Vagina (tissue), 2 donors: ENCODE measurements at regions not wholly inside any gene's neighbourhood (a gene's known extent, or its start where the extent isn't known, plus 50 kb on each side); places are given as distances from the start of the nearest gene placed in this dataset.
A peak's percentile ranks its signal among the peaks of the same experiment; 100 is the strongest.

ENCODE experiments used
- DNase-seq, 2 donors: peaks; one replicate each; pipeline ENCODE4 v3.0.0-alpha.2; 2017; ENCODE audit errors: extremely low spot score in 2 of 2
- H3K27ac ChIP-seq: fragments of 200-600 bp; sonication (generic); one replicate; pipeline ENCODE4 v1.5.1; 2019
- H3K27me3 ChIP-seq: fragments of 200-600 bp; sonication (generic); one replicate; pipeline ENCODE4 v1.5.1; 2019
- H3K36me3 ChIP-seq, 2 donors: fragments of 200-600 bp; sonication (generic); one replicate each; pipeline ENCODE4 v1.5.1; 2017 to 2019
- H3K4me1 ChIP-seq: fragments of 200-600 bp; sonication (generic); one replicate; pipeline ENCODE4 v1.5.1; 2019
- H3K4me3 ChIP-seq, 2 donors: fragments of 200-600 bp; sonication (generic); 1 replicate in 1 of 2; 2 replicates in 1 of 2; pipeline ENCODE4 v1.5.1; 2016 to 2019
- H3K9me3 ChIP-seq: fragments of 200-600 bp; sonication (generic); one replicate; pipeline ENCODE4 v1.5.1; 2019
- CTCF ChIP-seq, 3 experiments: fragments of 450-650 bp in 2 of 3; fragments of 200-600 bp in 1 of 3; sonication (generic) in 1 of 3; IDR thresholded peaks; one replicate each; pipeline ENCODE4 v1.5.1; 2017 to 2019; ENCODE audit warnings: antibody characterized with exemption in 3 of 3, mild to moderate bottlenecking in 2 of 3, moderate library complexity in 2 of 3
- POLR2A ChIP-seq, 2 donors: fragments of 450-650 bp; IDR thresholded peaks; one replicate each; pipeline ENCODE4 v1.6.1; 2017; ENCODE audit warnings: antibody characterized with exemption in 2 of 2, mild to moderate bottlenecking in 2 of 2, moderate library complexity in 2 of 2
- POLR2AphosphoS5 ChIP-seq, 2 donors: sonication (generic); formaldehyde crosslinking; IDR thresholded peaks; one replicate each; pipeline ENCODE4 v1.9.0; 2017; ENCODE audit warnings: antibody characterized with exemption in 2 of 2, mild to moderate bottlenecking in 2 of 2, low read depth in 1 of 2; ENCODE audit not compliant: insufficient read depth in 1 of 2
- intact Hi-C: fragments of 100-400 bp; cut with DNase I; formaldehyde crosslinking; loops from one replicate; pipeline ENCODE4 v1.15.1; 2023

GRCh38 chr17:419073-419735 lies 66.6 kb upstream of the RPH3AL start:
- Histone ChIP-seq H3K27me3 (no peaks in the 10 kb centered on the region), H3K4me1 (no peaks in the 10 kb centered on the region)

DNA sequence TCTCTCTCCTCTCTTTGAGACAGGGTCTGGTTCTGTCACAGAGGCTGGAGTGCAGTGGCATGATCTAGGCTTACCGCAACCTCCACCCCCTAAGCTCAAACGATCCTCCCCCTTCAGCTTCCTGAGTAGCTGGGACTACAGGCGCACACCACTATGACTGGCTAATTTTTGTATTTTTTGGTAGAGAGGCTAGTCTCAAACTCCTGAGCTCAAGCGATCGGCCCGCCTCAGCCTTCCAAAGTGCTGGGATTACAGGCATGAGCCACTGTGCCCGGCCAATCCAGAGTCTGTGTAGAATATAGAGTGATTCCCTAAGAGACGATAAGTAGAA lies 65.8 kb upstream of the RPH3AL start:
- no peak for DNase-seq
- intact Hi-C loops, result no loop called here
- no peak overlapping the region for H3K4me3 ChIP-seq
- H3K27ac ChIP-seq, result no peak overlapping the region
- H3K9me3 ChIP-seq, result no peaks in the 10 kb centered on the region
- H3K27me3 ChIP-seq, result no peaks in the 10 kb centered on the region
- H3K36me3 ChIP-seq, result no peaks in the 10 kb centered on the region
- no peaks in the 10 kb centered on the region for H3K4me1 ChIP-seq
- no peak for TF ChIP-seq POLR2AphosphoS5 (IDR thresholded peaks at IDR 0.05; ENCODE audit: insufficient read depth in 1 of 2, low read depth in 1 of 2)

More at GRCh38 chr17:419073-419735, 66.6 kb upstream of the RPH3AL start:
- Histone ChIP-seq H3K36me3 (no peaks in the 10 kb centered on the region), H3K9me3 (no peaks in the 10 kb centered on the region), H3K4me3 (no peak overlapping the region), H3K27ac (no peak overlapping the region)
- intact Hi-C loops, result no loop called here
- DNase-seq, result no peak
- TF ChIP-seq POLR2A (IDR thresholded peaks at IDR 0.05), result no peak
- TF ChIP-seq POLR2AphosphoS5 (IDR thresholded peaks at IDR 0.05; ENCODE audit: insufficient read depth in 1 of 2, low read depth in 1 of 2), result no peak

GRCh38 chr17:417691-418420 lies 65.2 kb upstream of the RPH3AL start:
- no peak overlapping the region for H3K4me3 ChIP-seq
- no peaks in the 10 kb centered on the region for H3K9me3 ChIP-seq
- TF ChIP-seq POLR2AphosphoS5 (IDR thresholded peaks at IDR 0.05; ENCODE audit: insufficient read depth in 1 of 2, low read depth in 1 of 2) (no peak), CTCF (IDR thresholded peaks at IDR 0.05) (no peak), POLR2A (IDR thresholded peaks at IDR 0.05) (no peak)
- H3K36me3 ChIP-seq, result no peaks in the 10 kb centered on the region
- no peaks in the 10 kb centered on the region for H3K27me3 ChIP-seq
- intact Hi-C loops, result no loop called here
- no peaks in the 10 kb centered on the region for H3K4me1 ChIP-seq
- no peak overlapping the region for H3K27ac ChIP-seq
- DNase-seq, result no peak

- Histone ChIP-seq H3K4me1 (peaks cover 6% of the 10 kb centered on the region), H3K36me3 (no peaks in the 10 kb centered on the region), H3K9me3 (no peaks in the 10 kb centered on the region), H3K27me3 (no peaks in the 10 kb centered on the region), H3K27ac (no peak overlapping the region), H3K4me3 (peak overlapping the region in 1 of 2 donors; percentile 5)
- TF ChIP-seq CTCF (IDR thresholded peaks at IDR 0.05), result no peak
- TF ChIP-seq POLR2AphosphoS5 (IDR thresholded peaks at IDR 0.05; ENCODE audit: insufficient read depth in 1 of 2, low read depth in 1 of 2), result no peak
- no peak for TF ChIP-seq POLR2A (IDR thresholded peaks at IDR 0.05)
- intact Hi-C loops, result no loop called here
- DNase-seq, result no peak
These were observed 63.9 kb upstream of the RPH3AL start for GRCh38 chr17:416293-417206.

GRCh38 chr17:413706-414380 lies 61.2 kb upstream of the RPH3AL start:
- Histone ChIP-seq H3K4me3 (no peak overlapping the region), H3K9me3 (no peaks in the 10 kb centered on the region), H3K36me3 (no peaks in the 10 kb centered on the region), H3K27me3 (no peaks in the 10 kb centered on the region), H3K27ac (no peak overlapping the region), H3K4me1 (peaks cover 19% of the 10 kb centered on the region)
- intact Hi-C loops, result no loop called here
- DNase-seq, result no peak
- TF ChIP-seq POLR2A (IDR thresholded peaks at IDR 0.05), result no peak
- TF ChIP-seq POLR2AphosphoS5 (IDR thresholded peaks at IDR 0.05; ENCODE audit: insufficient read depth in 1 of 2, low read depth in 1 of 2), result no peak
- TF ChIP-seq CTCF (IDR thresholded peaks at IDR 0.05), result no peak
